HEK293 (cell line): ENCODE measurements at regions not wholly inside any gene's neighbourhood (a gene's known extent, or its start where the extent isn't known, plus 50 kb on each side); places are given as distances from the start of the nearest gene placed in this dataset.

Source experiments
- CTCF ChIP-seq: fragments of 450-650 bp; formaldehyde crosslinking; IDR thresholded peaks from 2 replicates; pipeline ENCODE4 v1.5.1; 2016; ENCODE audit warnings: missing biosample characterization, missing genetic modification characterization
- ZNF280D ChIP-seq: fragments of 450-650 bp; formaldehyde crosslinking; IDR thresholded peaks from 2 replicates; pipeline ENCODE4 v1.5.1; 2016; ENCODE audit warnings: missing biosample characterization, missing genetic modification characterization

DNA sequence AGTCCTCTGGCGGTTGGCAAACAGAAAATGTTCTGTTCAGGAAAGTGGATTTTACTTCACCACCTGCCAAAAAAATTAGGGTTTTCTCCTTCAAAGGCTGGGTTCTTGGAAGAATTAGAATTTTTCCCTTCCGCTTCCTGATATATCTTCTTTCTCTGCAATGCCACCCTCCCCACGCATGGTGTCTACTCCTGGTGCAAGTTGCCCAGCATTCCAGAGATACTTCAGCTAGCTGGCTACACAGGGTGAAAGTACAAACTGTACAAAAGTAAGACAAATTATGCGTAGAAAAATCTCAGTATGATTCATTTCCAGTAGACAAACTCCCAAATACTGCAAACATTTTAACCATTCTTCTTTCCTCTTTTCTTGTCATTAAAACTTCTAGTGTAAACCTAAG is 430.1 kb upstream of the ESRRG start:
- TF ChIP-seq ZNF280D (tag by site-specific recombination), result no peak
- TF ChIP-seq CTCF (tag by site-specific recombination), result no peak
